ENCODE measurements at regions not wholly inside any gene's neighbourhood (a gene's known extent, or its start where the extent isn't known, plus 50 kb on each side); places are given as distances from the start of the nearest gene placed in this dataset.
A peak's percentile ranks its signal among the peaks of the same experiment; 100 is the strongest.

DNA sequence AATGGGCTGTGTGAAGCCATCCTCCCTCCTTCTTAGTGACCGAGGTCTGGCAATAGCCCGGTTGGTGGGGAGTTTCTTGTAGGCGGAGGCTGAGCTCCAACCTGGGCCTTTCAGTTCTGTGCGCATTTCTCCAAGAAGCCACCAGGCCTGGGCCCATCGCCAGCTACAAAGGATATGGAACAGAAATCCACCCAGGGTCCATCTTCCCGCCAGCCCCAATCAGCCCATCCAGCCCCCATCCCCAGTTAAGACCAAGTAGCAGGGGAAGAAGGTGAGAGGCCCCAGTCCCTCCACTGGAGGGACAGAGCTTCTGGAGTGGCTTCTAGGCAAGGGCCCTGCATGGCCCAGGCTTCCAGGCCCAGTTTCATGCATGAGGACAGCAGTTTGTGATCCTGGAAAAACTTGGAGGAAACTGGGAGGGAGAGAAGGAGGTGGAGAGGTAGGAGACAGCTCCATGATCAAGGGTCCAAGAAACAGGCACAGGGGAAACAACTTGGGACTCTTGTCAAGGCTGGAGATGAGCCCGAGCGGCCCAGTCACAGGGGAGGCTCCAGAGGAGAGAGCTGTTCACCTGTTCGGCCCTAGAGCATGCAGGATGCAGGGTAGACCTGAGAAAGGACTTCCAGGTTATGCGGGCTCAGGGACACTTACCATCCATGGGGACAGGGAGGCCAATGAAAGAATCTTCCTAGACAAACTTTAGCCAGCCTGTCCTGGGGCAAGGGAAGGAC, 261.2 kb downstream of the PTPRU start:
- Histone ChIP-seq H3K9me3 (no peaks in the 10 kb centered on the region), H3K4me3 (no peak overlapping the region), H3K36me3 (no peaks in the 10 kb centered on the region), H3K27me3 (no peaks in the 10 kb centered on the region), H3K27ac (no peak overlapping the region), H3K4me1 (no peaks in the 10 kb centered on the region)
- TF ChIP-seq, protein P1, sequence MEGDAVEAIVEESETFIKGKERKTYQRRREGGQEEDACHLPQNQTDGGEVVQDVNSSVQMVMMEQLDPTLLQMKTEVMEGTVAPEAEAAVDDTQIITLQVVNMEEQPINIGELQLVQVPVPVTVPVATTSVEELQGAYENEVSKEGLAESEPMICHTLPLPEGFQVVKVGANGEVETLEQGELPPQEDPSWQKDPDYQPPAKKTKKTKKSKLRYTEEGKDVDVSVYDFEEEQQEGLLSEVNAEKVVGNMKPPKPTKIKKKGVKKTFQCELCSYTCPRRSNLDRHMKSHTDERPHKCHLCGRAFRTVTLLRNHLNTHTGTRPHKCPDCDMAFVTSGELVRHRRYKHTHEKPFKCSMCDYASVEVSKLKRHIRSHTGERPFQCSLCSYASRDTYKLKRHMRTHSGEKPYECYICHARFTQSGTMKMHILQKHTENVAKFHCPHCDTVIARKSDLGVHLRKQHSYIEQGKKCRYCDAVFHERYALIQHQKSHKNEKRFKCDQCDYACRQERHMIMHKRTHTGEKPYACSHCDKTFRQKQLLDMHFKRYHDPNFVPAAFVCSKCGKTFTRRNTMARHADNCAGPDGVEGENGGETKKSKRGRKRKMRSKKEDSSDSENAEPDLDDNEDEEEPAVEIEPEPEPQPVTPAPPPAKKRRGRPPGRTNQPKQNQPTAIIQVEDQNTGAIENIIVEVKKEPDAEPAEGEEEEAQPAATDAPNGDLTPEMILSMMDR (IDR thresholded peaks at IDR 0.05) = no peak
- DNase-seq (ENCODE audit: low spot score in 2 of 2) = peak in 1 of 2 donors; percentile 45
- intact Hi-C loops (cut with DNase I) = no loop called here

GRCh38 chr1:29496701-29497100, 260.4 kb downstream of the PTPRU start:
- peak in 1 of 2 donors; percentile 52 for DNase-seq (ENCODE audit: low spot score in 2 of 2)
- no peak overlapping the region for H3K4me3 ChIP-seq
- TF ChIP-seq, protein P1 (IDR thresholded peaks at IDR 0.05) = no peak
- H3K27me3 ChIP-seq = no peaks in the 10 kb centered on the region
- no peaks in the 10 kb centered on the region for H3K9me3 ChIP-seq
- no peaks in the 10 kb centered on the region for H3K36me3 ChIP-seq
- intact Hi-C loops (cut with DNase I) = no loop called here
- no peak overlapping the region for H3K27ac ChIP-seq
- no peaks in the 10 kb centered on the region for H3K4me1 ChIP-seq

- Histone ChIP-seq H3K36me3 (no peaks in the 10 kb centered on the region), H3K27ac (no peak overlapping the region), H3K9me3 (no peaks in the 10 kb centered on the region), H3K4me1 (no peaks in the 10 kb centered on the region), H3K4me3 (no peak overlapping the region), H3K27me3 (no peaks in the 10 kb centered on the region)
- TF ChIP-seq, protein P1 (IDR thresholded peaks at IDR 0.05) = no peak
- intact Hi-C loops (cut with DNase I) = no loop called here
- DNase-seq (ENCODE audit: low spot score in 2 of 2) = no peak
Measured at GRCh38 chr1:29490204-29490934, 254.0 kb downstream of the PTPRU start.

DNA sequence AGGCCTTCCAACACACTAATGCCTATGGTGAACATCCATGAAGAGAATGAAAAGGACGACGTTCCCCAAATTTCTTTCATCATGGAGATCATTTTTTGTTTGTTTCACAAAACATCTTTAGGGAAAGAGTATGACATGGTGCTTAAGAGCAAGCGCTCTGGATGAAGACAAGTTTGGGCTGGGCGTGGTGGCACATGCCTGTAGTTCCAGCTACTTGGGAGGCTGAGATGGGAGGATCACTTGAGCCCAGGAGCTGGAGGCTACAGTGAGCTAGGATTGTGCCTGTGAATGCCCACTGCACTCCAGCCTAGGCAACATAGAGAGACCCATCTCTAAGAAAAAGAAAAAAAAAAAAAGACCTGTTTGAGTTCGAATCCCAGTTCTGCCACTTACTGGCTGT, 253.1 kb downstream of the PTPRU start:
- intact Hi-C loops (cut with DNase I) = no loop called here
- DNase-seq (ENCODE audit: low spot score in 2 of 2) = no peak
- Histone ChIP-seq H3K4me1 (no peaks in the 10 kb centered on the region), H3K36me3 (no peaks in the 10 kb centered on the region), H3K9me3 (no peaks in the 10 kb centered on the region), H3K4me3 (no peak overlapping the region), H3K27me3 (no peaks in the 10 kb centered on the region), H3K27ac (no peak overlapping the region)
- TF ChIP-seq, protein P1 (IDR thresholded peaks at IDR 0.05) = no peak

GRCh38 chr1:29488794-29489311, 252.5 kb downstream of the PTPRU start:
- no peak overlapping the region for H3K4me3 ChIP-seq
- intact Hi-C loops (cut with DNase I) = no loop called here
- no peaks in the 10 kb centered on the region for H3K9me3 ChIP-seq
- no peaks in the 10 kb centered on the region for H3K36me3 ChIP-seq
- no peaks in the 10 kb centered on the region for H3K27me3 ChIP-seq
- no peak overlapping the region for H3K27ac ChIP-seq
- TF ChIP-seq, protein P1 (IDR thresholded peaks at IDR 0.05) = no peak
- no peaks in the 10 kb centered on the region for H3K4me1 ChIP-seq
- no peak for DNase-seq (ENCODE audit: low spot score in 2 of 2)
